SU-DHL-6 (cell line): ENCODE measurements at regions not wholly inside any gene's neighbourhood (a gene's known extent, or its start where the extent isn't known, plus 50 kb on each side); places are given as distances from the start of the nearest gene placed in this dataset.

ENCODE experiments used
- H2AFZ ChIP-seq: fragments of 200-600 bp; sonication (generic); 2 replicates; pipeline ENCODE4 v1.6.1; 2014; ENCODE audit warnings: low read depth, mild to moderate bottlenecking, moderate library complexity, mixed read lengths, antibody characterized with exemption, low read length; ENCODE audit not compliant: severe bottlenecking
- H3F3A ChIP-seq: fragments of 200-600 bp; shearing (Covaris generic); 2 replicates; pipeline ENCODE4 v1.6.0; 2016; ENCODE audit warnings: antibody characterized with exemption, mild to moderate bottlenecking; ENCODE audit not compliant: insufficient read depth
- H3K27ac ChIP-seq: fragments of 200-600 bp; sonication (generic); 2 replicates; pipeline ENCODE4 v1.5.1; 2016; ENCODE audit warnings: low read depth, mild to moderate bottlenecking, low read length, moderate library complexity, mixed read lengths
- H3K27me3 ChIP-seq: fragments of 200-600 bp; sonication (generic), shearing (Covaris generic); 2 replicates; pipeline ENCODE4 v1.6.0; 2014; ENCODE audit warnings: mild to moderate bottlenecking, low read length
- H3K36me3 ChIP-seq: fragments of 200-600 bp; sonication (generic); 2 replicates; pipeline ENCODE4 v1.6.1; 2014; ENCODE audit warnings: mild to moderate bottlenecking, low read length, mixed read lengths
- H3K4me2 ChIP-seq: fragments of 300-600, 200-600 bp; shearing (Covaris generic), sonication (generic); 2 replicates; pipeline ENCODE4 v1.6.0; 2014; ENCODE audit warnings: low read length, low read depth, mild to moderate bottlenecking; ENCODE audit not compliant: poor library complexity, severe bottlenecking
- H3K4me3 ChIP-seq: fragments of 200-600 bp; sonication (generic); 2 replicates; pipeline ENCODE4 v1.5.1; 2014; ENCODE audit warnings: antibody characterized with exemption, low read length, mild to moderate bottlenecking, mixed read lengths; ENCODE audit not compliant: insufficient read depth, poor library complexity, severe bottlenecking
- H3K79me2 ChIP-seq: fragments of 200-600 bp; sonication (generic); 2 replicates; pipeline ENCODE4 v1.6.1; 2014; ENCODE audit warnings: mild to moderate bottlenecking, low read length, moderate library complexity; ENCODE audit not compliant: insufficient read depth
- H3K9ac ChIP-seq: fragments of 200-600 bp; sonication (generic); 2 replicates; pipeline ENCODE4 v1.7.0; 2014; ENCODE audit warnings: mild to moderate bottlenecking, low read length
- H3K9me2 ChIP-seq: fragments of 200-600 bp; sonication (generic); replicated peaks from 2 replicates; pipeline ENCODE4 v1.6.1; 2014; ENCODE audit warnings: low read length; ENCODE audit not compliant: insufficient read depth
- H3K9me3 ChIP-seq: fragments of 200-600 bp; sonication (generic); 2 replicates; pipeline ENCODE4 v1.6.1; 2014; ENCODE audit warnings: low read length, mixed read lengths; ENCODE audit not compliant: insufficient read depth
- H4K20me1 ChIP-seq: fragments of 200-600 bp; sonication (generic); 2 replicates; pipeline ENCODE4 v1.6.1; 2014; ENCODE audit warnings: low read depth, mild to moderate bottlenecking, antibody characterized with exemption, low read length, moderate library complexity, mixed read lengths
- CTCF ChIP-seq: fragments of 200-600 bp; sonication (generic); IDR thresholded peaks from one replicate; pipeline ENCODE4 v1.5.1; 2017; ENCODE audit warnings: antibody characterized with exemption, mild to moderate bottlenecking, low read length, moderate library complexity; ENCODE audit not compliant: insufficient read depth, poor library complexity, severe bottlenecking
- EZH2phosphoT487 ChIP-seq: fragments of 200-600 bp; sonication (generic), shearing (Covaris generic); conservative IDR thresholded peaks from 2 replicates; pipeline ENCODE4 v1.6.1; 2018; ENCODE audit warnings: mild to moderate bottlenecking, antibody characterized with exemption, low read length, moderate library complexity, mixed read lengths

GRCh38 chr1:29602203-29602602 lies 365.9 kb downstream of the PTPRU start:
- H3K9me2 ChIP-seq: no peaks in the 10 kb centered on the region
- H3K79me2 ChIP-seq: no peaks in the 10 kb centered on the region
- H4K20me1 ChIP-seq: no peaks in the 10 kb centered on the region
- H2AFZ ChIP-seq: no peak overlapping the region
- no peaks in the 10 kb centered on the region for H3F3A ChIP-seq
- H3K27me3 ChIP-seq: no peaks in the 10 kb centered on the region
- H3K27ac ChIP-seq: no peak overlapping the region
- H3K9me3 ChIP-seq: no peaks in the 10 kb centered on the region; the same call in none of the 2 replicates
- H3K36me3 ChIP-seq: peaks cover 6% of the 10 kb centered on the region; the same call in 1 of the 2 replicates
- H3K4me3 ChIP-seq: no peak overlapping the region
- no peak overlapping the region for H3K4me2 ChIP-seq
- TF ChIP-seq CTCF (no peak), EZH2phosphoT487 (no peak)
- no peak overlapping the region for H3K9ac ChIP-seq

GRCh38 chr1:29601021-29601420 lies 364.7 kb downstream of the PTPRU start:
- H4K20me1 ChIP-seq: no peaks in the 10 kb centered on the region
- no peak for TF ChIP-seq CTCF
- TF ChIP-seq EZH2phosphoT487: no peak

GRCh38 chr1:29599826-29600225 lies 363.5 kb downstream of the PTPRU start:
- TF ChIP-seq EZH2phosphoT487: no peak
- no peak for TF ChIP-seq CTCF
- no peak overlapping the region for H3K9ac ChIP-seq
- H3K4me2 ChIP-seq: no peak overlapping the region
- H3K4me3 ChIP-seq: no peak overlapping the region
- H3K9me3 ChIP-seq: no peaks in the 10 kb centered on the region; the same call in none of the 2 replicates
- no peaks in the 10 kb centered on the region for H3K36me3 ChIP-seq
- no peak overlapping the region for H2AFZ ChIP-seq
- H3K79me2 ChIP-seq: no peaks in the 10 kb centered on the region
- H3K27ac ChIP-seq: no peak overlapping the region
- no peaks in the 10 kb centered on the region for H4K20me1 ChIP-seq
- no peaks in the 10 kb centered on the region for H3F3A ChIP-seq
- H3K27me3 ChIP-seq: no peaks in the 10 kb centered on the region
- H3K9me2 ChIP-seq: no peaks in the 10 kb centered on the region

More at GRCh38 chr1:29601021-29601420, 364.7 kb downstream of the PTPRU start:
- Histone ChIP-seq H2AFZ (no peak overlapping the region), H3K4me3 (no peak overlapping the region), H3K4me2 (no peak overlapping the region), H3K27me3 (no peaks in the 10 kb centered on the region), H3K9me3 (no peaks in the 10 kb centered on the region; the same call in none of the 2 replicates), H3K9ac (no peak overlapping the region), H3K79me2 (no peaks in the 10 kb centered on the region), H3K9me2 (no peaks in the 10 kb centered on the region), H3F3A (no peaks in the 10 kb centered on the region), H3K36me3 (no peaks in the 10 kb centered on the region), H3K27ac (no peak overlapping the region)
